Right atrium auricular region (tissue), 2 donors: ENCODE measurements at regions not wholly inside any gene's neighbourhood (a gene's known extent, or its start where the extent isn't known, plus 50 kb on each side); places are given as distances from the start of the nearest gene placed in this dataset.

Source experiments
- DNase-seq: peaks from one replicate; pipeline ENCODE4 v3.0.0-alpha.2; 2019; ENCODE audit warnings: low spot score
- H3K27ac ChIP-seq, 2 donors: fragments of 200-600 bp; sonication (generic); 1 replicate in 1 of 2; 2 replicates in 1 of 2; pipeline ENCODE4 v1.5.1; 2016 to 2019
- H3K27me3 ChIP-seq, 2 donors: fragments of 200-600 bp; sonication (generic); one replicate each; pipeline versions ENCODE4 v1.5.1 to v1.6.0; 2017 to 2019
- H3K36me3 ChIP-seq: fragments of 200-600 bp; sonication (generic); one replicate; pipeline ENCODE4 v1.5.1; 2016
- H3K4me1 ChIP-seq, 2 donors: fragments of 200-600 bp; sonication (generic); one replicate each; pipeline versions ENCODE4 v1.5.1 to v1.6.0; 2017 to 2019
- H3K4me3 ChIP-seq, 2 donors: fragments of 200-600 bp; sonication (generic); 1 replicate in 1 of 2; 2 replicates in 1 of 2; pipeline ENCODE4 v1.5.1; 2017 to 2019; ENCODE audit warnings: mild to moderate bottlenecking in 1 of 2, moderate library complexity in 1 of 2
- H3K9me3 ChIP-seq, 2 donors: fragments of 200-600 bp; sonication (generic); one replicate each; pipeline ENCODE4 v1.5.1; 2019
- TF ChIP-seq, protein P1 (sequence below), 2 donors: fragments of 200-600 bp; sonication (generic); IDR thresholded peaks; one replicate each; pipeline ENCODE4 v1.5.1; 2019; ENCODE audit warnings: antibody characterized with exemption in 2 of 2

DNA sequence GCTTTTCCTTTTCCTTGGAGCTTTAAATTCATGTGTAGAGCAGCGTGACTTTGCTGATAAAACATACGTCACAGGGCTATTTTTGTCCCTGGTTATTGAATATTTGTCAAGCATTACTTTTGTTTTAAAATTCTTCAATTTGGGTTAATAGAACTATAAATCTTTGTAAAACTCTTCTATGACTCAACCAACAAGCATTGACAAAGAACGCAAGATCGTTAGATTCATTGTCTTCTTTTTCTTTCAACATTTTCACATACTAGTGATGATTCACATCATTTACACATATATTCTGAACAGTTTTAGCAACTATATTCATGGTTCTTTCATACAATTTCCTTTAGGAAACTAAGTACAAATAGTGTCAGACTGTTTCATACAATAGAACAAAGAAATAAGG, 72.0 kb upstream of the GPM6A start:
- TF ChIP-seq, protein P1, sequence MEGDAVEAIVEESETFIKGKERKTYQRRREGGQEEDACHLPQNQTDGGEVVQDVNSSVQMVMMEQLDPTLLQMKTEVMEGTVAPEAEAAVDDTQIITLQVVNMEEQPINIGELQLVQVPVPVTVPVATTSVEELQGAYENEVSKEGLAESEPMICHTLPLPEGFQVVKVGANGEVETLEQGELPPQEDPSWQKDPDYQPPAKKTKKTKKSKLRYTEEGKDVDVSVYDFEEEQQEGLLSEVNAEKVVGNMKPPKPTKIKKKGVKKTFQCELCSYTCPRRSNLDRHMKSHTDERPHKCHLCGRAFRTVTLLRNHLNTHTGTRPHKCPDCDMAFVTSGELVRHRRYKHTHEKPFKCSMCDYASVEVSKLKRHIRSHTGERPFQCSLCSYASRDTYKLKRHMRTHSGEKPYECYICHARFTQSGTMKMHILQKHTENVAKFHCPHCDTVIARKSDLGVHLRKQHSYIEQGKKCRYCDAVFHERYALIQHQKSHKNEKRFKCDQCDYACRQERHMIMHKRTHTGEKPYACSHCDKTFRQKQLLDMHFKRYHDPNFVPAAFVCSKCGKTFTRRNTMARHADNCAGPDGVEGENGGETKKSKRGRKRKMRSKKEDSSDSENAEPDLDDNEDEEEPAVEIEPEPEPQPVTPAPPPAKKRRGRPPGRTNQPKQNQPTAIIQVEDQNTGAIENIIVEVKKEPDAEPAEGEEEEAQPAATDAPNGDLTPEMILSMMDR (IDR thresholded peaks at IDR 0.05): no peak
- H3K27ac ChIP-seq: no peak overlapping the region
- H3K36me3 ChIP-seq: no peaks in the 10 kb centered on the region
- H3K9me3 ChIP-seq: peaks cover 0 to 5% of the 10 kb centered on the region in 2 donors
- no peak overlapping the region for H3K4me3 ChIP-seq
- H3K4me1 ChIP-seq: no peaks in the 10 kb centered on the region
- no peaks in the 10 kb centered on the region for H3K27me3 ChIP-seq
- DNase-seq: no peak

DNA sequence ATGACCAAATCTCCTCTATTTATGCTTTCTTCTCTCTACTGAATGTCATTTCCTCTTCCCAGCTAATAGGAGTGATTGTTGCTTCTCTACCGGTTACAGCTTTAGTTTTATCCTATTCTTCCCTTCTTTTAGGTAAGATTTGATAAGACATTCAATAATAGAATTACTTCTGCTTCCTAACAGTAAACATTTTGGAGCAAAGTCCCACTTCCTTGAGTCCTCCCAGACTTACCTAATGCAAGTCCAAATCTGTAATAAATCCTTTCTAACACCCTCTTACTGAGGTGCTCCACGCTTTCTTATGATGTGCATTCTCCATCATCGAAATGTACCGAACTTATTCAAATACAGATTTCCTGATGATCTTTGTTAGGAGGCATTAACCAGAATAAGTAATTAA, 79.2 kb upstream of the GPM6A start:
- Histone ChIP-seq H3K27ac (no peak overlapping the region), H3K4me3 (no peak overlapping the region), H3K36me3 (no peaks in the 10 kb centered on the region), H3K9me3 (peaks cover 0 to 5% of the 10 kb centered on the region in 2 donors), H3K4me1 (no peaks in the 10 kb centered on the region), H3K27me3 (no peaks in the 10 kb centered on the region)
- TF ChIP-seq, protein P1 (IDR thresholded peaks at IDR 0.05): no peak
- DNase-seq: no peak

DNA sequence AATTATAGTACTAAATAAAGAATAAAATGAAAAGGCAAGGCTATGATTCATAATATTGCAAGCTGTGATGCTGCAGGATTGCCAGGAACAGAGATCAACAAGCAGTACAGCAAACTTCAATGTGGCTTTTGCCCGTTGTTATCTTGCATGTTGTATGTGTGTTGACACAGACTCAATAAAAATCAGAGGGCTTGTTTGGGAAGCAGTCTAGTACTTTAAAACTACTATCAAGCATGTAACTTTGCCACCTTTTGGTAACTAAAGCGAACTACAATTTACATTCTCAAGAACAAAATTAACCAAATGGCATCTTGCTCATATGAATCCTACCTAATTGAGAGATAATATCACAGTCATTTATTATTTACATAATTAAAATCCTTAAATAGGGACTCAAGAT, 79.8 kb upstream of the GPM6A start:
- no peak overlapping the region for H3K4me3 ChIP-seq
- H3K4me1 ChIP-seq: no peaks in the 10 kb centered on the region
- TF ChIP-seq, protein P1 (IDR thresholded peaks at IDR 0.05): peak in 1 of 2 donors; percentile 40
- no peak for DNase-seq
- H3K9me3 ChIP-seq: peaks cover 0 to 5% of the 10 kb centered on the region in 2 donors
- H3K27ac ChIP-seq: no peak overlapping the region
- no peaks in the 10 kb centered on the region for H3K36me3 ChIP-seq
- H3K27me3 ChIP-seq: no peaks in the 10 kb centered on the region

DNA sequence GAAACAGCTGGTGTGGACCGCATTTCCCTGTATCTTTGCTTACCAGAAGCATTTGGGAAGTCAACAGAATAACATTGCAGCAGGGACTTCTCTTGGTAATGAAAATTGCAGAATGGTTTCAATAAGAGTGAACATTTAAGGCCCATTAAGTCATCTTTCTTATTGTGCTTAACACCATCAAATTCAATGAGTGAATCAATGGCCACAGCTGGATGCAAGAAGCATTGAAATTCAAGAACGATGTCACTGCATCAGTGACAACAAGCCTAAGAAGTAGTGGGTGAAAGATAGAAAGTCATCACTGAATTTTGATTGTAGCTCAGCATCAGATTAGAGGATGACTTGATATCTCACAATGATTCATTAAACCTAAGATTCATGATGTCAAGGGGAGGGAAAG, 93.9 kb upstream of the GPM6A start:
- TF ChIP-seq, protein P1 (IDR thresholded peaks at IDR 0.05): no peak
- Histone ChIP-seq H3K4me1 (no peaks in the 10 kb centered on the region), H3K4me3 (no peak overlapping the region), H3K36me3 (no peaks in the 10 kb centered on the region), H3K27ac (no peak overlapping the region), H3K27me3 (no peaks in the 10 kb centered on the region), H3K9me3 (no peaks in the 10 kb centered on the region)
- no peak for DNase-seq

DNA sequence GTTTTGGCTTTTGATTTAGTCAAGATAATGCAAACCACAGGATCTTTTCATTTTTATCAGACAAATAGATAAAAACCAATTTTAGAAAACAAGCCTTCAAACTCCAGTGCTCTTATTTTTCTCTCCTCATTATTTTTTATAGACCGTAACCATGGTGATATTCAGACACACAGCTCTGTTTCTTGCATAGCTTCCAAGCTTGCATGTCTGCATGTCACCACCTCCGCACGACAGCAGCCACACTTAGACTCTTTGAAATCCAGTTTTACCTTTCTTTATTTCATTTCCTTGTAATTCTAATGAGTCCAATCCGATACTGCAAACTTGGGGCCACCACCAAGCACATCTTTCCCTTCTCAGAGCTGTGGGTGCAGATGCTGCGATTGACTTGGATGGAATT, 94.3 kb upstream of the GPM6A start:
- Histone ChIP-seq H3K9me3 (no peaks in the 10 kb centered on the region), H3K27me3 (no peaks in the 10 kb centered on the region), H3K4me3 (no peak overlapping the region), H3K4me1 (no peaks in the 10 kb centered on the region), H3K27ac (no peak overlapping the region), H3K36me3 (no peaks in the 10 kb centered on the region)
- TF ChIP-seq, protein P1 (IDR thresholded peaks at IDR 0.05): no peak
- DNase-seq: no peak

DNA sequence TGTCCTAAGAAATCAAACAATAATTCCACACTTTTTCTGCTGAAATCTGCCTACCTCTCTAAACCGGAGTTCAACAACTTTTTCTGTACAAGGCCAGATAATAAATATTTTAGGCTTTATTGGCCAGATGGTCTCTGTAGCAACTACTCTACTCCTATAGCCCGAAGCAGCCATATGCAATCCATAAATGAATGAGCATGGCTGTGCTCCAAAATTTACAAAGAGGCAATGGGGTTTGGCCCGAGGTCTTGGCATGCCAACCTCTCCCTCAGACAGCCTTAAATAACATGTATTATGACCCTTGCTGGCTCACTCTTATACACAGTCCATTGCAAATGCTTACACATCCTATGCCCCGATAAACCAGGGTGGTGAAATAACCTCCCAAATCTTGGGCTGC, 98.6 kb upstream of the GPM6A start:
- H3K27me3 ChIP-seq: no peaks in the 10 kb centered on the region
- H3K9me3 ChIP-seq: no peaks in the 10 kb centered on the region
- TF ChIP-seq, protein P1 (IDR thresholded peaks at IDR 0.05): no peak
- H3K4me3 ChIP-seq: no peak overlapping the region
- H3K36me3 ChIP-seq: no peaks in the 10 kb centered on the region
- H3K27ac ChIP-seq: no peak overlapping the region
- no peaks in the 10 kb centered on the region for H3K4me1 ChIP-seq
- no peak for DNase-seq
